SW 1271 (cell line): ENCODE measurements at regions not wholly inside any gene's neighbourhood (a gene's known extent, or its start where the extent isn't known, plus 50 kb on each side); places are given as distances from the start of the nearest gene placed in this dataset.
"Not testable (repeated sequence)": the region's sequence is repeated elsewhere in the genome, so short reads cannot be mapped to it uniquely, and the experiment has no call there.

Source experiments
- DNase-seq, 2 experiments: peaks; one replicate each; lab custom pipeline; 2025; lab: John Stamatoyannopoulos, UW

- no peak for DNase-seq
Observed at GRCh38 chr16:61432421-61432820, 603.8 kb downstream of the CDH8 start.

DNA sequence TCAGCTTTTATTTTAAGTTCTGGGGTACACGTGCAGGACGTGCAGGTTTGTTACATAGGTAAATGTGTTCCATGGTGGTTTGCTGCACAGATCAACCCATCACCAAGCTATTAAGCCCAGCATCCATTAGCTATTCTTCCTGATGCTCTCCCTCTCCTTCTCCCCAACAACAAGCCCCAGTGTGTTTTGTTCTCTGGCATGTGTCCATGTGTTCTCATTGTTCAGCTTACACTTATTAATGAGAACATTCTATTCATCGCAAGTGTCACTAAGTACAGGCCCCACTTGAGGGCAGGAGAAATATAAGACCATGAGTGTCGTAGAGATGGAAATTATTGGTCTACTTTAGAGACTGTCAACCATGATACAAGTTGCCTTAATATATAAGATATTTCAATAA, 615.1 kb downstream of the CDH8 start:
- DNase-seq: no peak

DNA sequence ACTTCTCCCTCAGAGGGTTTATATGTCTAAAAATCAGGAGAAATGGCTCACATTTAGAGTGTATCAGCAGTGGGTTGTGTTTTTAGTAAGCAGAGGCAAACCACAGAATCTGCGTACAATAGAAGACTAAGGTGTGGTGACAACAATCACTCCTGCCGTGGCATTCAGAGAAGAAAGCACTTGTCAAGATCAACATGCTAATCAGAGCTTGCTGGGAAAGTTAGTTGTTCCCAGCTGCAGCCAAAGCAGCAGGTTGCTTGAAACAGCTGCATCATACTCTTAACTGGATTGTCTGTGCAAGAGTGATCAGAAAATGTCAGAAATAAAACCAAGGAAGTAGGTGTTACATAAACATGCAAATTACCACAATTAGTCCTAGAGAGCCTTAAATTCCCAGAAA, 616.4 kb downstream of the CDH8 start:
- DNase-seq: no peak

GRCh38 chr16:61418802-61419201, 617.4 kb downstream of the CDH8 start:
- DNase-seq: not testable (repeated sequence)

- no peak for DNase-seq
Observed at GRCh38 chr16:61415126-61415525, 621.1 kb downstream of the CDH8 start.

- no peak for DNase-seq
Observed at GRCh38 chr16:61413021-61413420, 623.2 kb downstream of the CDH8 start.

GRCh38 chr16:61412562-61412961, 623.7 kb downstream of the CDH8 start:
- no peak for DNase-seq

DNA sequence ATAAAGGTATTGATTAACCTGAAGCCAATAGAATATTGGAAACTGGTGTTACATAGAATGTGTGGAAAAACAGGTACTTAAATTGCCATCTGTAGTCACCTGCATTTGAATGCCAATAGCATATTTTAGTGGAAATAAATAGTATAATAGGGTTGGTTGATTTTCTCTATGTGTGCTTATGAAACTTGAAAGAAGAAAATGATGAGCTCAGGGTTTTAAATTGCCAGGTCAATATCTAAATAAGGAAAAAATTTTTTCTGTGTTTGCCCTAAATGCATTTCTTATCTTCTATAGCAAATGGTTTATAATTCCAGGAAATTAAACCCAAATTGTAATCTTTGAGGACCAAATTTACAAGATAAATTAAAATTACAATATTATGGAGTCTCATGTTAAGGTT, 626.6 kb downstream of the CDH8 start:
- DNase-seq: no peak

- no peak for DNase-seq
Observed at GRCh38 chr16:61403386-61403785, 632.9 kb downstream of the CDH8 start.

- DNase-seq: no peak
Observed at GRCh38 chr16:61391896-61392295, 644.3 kb downstream of the CDH8 start.

DNA sequence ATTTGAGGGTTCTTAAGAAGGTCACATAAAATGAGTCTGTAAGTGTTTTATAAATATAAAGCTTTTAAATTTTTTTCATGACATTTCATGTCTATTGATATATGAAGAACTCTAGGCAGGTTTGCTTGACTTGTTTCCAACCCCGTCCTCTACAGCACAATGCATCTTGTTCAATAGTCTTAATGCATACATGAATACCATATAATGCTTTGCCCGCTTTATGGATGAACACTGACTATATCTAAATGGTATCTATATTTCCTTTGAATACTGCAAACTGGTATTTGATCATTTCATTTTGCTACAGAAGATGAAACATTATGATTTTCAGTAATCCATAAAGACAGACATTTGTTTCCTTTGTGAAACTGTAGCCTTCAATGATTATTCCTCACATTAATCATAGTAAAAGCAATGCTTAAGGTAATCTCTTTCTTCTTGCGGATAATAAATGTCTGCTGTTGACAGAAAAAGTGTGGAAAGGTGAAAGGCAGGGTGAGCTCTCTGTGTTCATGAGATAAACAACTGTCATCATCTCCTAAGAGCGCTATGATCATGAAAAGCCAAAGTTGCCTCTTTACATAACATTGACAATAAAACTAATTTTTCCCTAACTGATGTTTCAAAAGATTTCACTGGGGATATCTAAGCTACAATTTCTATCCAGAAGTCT, 645.1 kb downstream of the CDH8 start:
- DNase-seq: no peak

DNA sequence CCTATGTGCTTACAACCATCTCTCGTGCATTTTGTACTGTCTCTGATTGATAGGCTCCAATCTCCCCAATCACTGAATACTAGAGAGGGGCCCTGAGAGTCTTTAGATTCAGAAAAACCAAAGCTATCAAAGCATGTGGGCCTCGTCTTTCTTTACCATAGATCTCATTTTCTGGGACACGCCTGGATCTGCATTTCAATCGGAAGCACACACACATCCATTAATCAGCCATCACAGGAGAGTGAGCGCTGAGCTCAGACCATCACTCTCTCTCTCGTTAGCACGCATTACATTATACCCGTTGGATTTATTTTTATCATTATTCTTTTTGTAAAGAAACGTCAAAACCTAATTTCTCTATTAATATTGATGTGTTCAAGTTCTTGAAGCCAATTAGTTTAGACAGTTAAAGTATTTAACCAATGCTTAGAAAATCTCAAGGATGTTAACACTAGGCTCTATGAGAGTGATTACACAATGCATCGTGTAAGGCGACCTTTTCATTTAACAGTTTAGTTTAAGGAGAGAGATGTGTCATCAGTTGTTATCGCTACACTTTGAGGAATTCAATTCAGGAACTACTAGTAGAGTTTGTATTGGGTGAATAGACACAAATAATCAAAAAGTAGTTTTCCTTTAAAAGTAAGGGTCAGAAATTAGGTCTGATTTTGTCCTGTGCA, 650.7 kb downstream of the CDH8 start:
- DNase-seq: no peak

DNA sequence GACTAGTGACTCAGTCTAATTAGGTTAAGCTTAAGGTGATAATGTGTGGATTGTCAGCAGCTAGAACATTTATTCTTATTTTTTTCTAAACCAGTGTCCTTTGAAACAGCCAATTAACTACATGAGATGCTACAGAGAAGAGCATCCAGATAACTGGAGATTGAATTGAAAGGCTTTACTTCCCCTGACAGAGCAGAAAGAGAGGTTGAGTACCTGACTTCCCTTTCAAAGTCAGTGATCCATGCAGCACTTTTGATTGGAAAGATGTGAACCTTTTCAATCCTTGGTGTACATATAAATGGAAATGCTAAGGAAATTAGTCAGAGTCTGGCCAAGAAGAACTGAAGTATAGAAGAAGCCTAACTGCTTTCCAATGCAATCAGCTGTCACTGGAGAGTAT, 653.8 kb downstream of the CDH8 start:
- DNase-seq: no peak

DNA sequence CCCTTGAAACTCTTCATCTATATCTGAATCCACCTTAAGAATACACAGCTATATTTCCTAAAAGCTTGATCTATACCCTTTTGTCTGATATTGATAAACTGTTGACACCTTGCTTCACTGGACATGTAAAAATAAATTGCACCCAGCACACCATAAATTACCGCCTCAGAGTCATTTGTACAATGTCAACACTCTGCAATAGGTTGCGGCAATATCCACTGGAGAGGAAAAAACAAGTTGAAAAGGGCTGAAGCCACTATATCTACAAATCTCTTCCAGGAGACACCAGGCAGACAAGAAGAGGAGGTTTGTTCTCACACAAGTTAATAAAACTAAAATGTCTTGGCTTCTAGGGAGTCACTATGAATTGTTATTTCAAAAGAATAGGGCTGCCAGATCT, 656.9 kb downstream of the CDH8 start:
- DNase-seq: no peak

DNA sequence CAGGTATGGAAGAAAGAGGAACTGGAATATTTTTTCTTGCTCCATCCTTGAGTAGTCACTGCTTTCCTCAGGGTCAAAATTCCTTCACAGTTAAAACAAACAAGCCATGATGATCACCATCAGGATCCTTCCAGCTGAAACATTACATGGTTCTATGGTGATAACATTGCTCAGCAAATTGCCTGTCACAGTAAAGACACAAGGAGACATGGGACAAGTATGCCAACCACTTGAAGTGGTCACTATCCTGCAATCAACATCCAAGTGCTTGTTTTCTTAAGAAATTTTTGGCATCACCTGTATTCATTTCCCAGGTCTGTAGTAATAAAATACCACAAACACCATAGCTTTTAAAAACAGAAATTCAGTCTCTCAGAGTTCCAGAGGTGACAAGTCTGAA, 662.2 kb downstream of the CDH8 start:
- DNase-seq: no peak

GRCh38 chr16:61371881-61372280, 664.4 kb downstream of the CDH8 start:
- no peak for DNase-seq

- DNase-seq: no peak
Observed at GRCh38 chr16:61371388-61371787, 664.9 kb downstream of the CDH8 start.

DNA sequence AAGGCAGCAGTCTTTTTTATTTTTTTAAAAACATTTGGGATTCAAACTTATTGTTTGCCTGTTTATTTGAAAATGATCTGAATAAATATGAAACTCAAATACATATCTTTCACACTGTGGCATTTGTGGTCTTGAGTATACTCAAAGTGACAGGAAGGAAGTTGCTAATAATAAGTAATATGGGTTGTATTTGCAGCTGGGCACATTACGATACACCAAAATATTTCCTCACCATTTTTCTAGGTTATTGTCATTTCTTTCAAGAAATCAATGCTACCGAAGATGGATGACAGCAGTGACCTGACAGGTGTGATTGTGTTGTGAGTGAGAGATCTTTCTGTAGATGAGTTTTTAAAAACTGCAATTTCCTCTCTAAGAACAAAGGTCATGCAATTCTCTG, 665.7 kb downstream of the CDH8 start:
- no peak for DNase-seq

DNA sequence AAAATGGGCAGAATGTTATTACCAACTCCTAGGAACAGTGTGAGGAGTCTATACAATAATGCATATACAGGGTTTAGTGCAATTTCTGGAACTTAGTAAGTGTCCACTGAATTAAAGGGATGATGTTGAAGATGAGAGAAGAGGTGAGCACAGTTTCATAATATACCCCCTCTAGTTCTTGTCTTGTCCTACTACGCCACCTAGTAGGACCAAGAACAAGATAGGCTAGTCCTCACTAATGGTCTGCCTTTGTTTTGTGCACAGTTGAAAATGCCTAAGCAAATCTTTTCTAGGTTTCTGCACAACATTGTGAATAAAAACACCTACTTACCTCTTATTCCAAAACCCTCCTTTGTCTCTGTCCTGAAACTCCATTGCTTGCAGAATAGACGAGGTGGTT, 670.2 kb downstream of the CDH8 start:
- DNase-seq: no peak

DNA sequence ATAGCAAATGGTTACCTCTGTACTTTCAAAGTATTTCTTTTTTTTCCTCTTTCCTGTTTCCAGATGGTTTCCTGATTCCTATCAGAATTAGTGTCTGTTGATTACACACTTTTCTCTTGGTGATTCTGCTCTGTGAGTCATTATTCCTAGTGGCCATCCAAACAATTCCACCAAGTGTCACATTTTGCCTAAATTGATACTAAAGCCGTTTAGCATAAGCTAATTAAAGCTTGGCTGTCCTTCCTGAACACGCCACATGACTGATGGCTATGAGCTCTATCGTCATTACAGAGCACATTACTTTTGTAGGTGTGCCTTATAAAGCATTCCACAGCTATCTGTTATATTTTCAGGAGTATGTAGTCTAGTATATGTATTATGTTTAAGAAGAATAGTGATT, 671.2 kb downstream of the CDH8 start:
- no peak for DNase-seq

- no peak for DNase-seq
Observed at GRCh38 chr16:61362585-61362984, 673.7 kb downstream of the CDH8 start.

DNA sequence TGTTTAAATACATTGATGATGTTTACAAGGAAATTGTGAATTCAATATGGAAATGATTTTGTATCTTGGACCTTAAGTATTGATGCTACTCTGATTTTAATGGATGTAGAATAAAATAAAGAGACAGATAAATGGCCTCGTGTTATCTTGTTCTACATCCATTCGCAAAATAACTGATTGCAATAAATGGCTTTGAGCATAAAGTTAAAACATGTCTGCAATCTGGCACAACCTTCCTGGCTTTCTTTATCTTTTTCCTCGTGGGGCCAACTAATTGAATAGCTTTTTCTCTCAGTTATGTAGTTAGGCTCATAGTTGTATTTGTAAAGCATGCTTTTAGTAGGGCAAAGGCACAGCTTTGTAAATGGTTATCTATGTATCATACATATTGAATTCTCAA, 691.4 kb downstream of the CDH8 start:
- DNase-seq: no peak

DNA sequence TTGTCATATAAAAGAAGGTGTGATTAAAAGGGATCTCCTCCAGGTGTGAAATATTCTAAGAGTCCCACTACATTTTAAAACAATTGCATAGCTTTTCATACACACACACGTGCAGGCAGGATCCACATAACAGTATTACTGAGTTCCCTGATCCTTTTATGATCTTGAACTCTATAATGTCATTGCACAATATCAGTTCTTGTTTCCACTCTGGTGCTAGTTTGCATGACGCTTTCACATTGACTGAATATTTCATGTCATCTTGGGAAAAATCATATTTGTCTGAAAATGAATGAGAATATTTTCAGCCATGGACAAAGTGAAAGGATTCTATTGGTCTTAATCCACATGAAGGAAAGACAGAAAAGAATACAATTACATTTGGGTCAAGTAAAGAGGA, 703.8 kb downstream of the CDH8 start:
- no peak for DNase-seq

GRCh38 chr16:61324044-61324443, 712.2 kb downstream of the CDH8 start:
- DNase-seq: no peak
